GM18868 (cell line): ENCODE measurements at regions not wholly inside any gene's neighbourhood (a gene's known extent, or its start where the extent isn't known, plus 50 kb on each side); places are given as distances from the start of the nearest gene placed in this dataset.

Source experiments
- ATAC-seq: cut with Tn5 transposase; IDR thresholded peaks from one replicate; pipeline ENCODE4 v1.9.1; 2021; ENCODE audit warnings: mild to moderate bottlenecking, moderate library complexity; ENCODE audit not compliant: unreplicated experiment

DNA sequence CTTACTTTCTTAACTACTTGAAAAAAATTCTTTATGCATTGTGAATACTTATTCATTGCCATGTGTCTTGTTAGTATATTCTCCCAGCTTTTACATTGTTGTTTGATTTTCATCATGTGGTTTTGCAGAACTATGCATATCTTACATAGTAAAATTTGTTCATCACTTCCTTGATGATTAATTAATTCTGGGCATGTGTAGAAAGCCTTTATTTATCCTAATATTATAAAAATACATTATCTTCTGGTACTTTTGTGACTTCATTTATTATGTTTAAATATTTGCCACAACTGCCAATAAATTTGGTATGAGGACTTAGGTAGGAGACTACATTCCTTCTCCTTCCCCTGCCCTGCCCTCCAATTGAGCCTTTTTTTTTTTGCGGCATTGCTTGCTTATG is 166.0 kb upstream of the ZNF32 start:
- ATAC-seq = no peak

DNA sequence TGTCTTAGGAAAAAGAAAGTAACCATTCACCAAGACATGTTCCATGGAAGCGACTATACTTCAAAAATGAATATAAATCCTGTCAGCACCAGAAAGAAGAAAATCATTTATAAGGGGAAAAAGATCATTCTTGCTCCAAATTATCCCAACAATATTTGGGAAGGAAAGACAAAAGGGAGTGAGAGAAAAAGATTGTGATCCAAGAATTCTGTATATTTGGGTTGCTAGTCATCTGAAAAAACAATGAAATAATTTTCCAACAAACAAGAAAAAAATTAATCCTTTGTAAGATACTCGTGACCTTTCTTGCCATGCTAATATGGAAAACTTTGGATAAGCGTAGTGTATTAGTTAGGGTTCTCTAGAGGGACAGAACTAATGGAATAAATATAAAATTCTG is 163.2 kb upstream of the ZNF32 start:
- ATAC-seq = no peak

- ATAC-seq = no peak
Measured at GRCh38 chr10:43809211-43809930, 160.7 kb upstream of the ZNF32 start.

DNA sequence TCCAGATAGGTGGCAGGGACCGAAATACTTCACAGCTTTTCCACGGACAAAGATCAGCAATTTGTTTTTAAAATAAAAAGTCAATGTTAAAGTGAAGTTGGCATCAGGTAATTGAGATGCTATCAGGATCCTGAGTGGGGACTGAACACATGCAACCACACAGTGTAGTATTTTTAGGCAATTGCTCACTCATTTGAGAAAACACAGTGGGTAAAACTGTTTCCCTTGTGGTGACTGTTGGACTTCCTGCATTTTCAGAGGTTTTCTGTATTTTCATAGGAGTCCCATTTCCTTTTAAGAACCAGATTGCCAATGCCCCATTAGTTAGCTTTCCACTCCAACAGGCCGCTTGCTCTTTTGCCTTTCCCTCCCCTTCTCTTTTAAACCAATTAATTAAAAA is 159.5 kb upstream of the ZNF32 start:
- peak; percentile 80 for ATAC-seq

DNA sequence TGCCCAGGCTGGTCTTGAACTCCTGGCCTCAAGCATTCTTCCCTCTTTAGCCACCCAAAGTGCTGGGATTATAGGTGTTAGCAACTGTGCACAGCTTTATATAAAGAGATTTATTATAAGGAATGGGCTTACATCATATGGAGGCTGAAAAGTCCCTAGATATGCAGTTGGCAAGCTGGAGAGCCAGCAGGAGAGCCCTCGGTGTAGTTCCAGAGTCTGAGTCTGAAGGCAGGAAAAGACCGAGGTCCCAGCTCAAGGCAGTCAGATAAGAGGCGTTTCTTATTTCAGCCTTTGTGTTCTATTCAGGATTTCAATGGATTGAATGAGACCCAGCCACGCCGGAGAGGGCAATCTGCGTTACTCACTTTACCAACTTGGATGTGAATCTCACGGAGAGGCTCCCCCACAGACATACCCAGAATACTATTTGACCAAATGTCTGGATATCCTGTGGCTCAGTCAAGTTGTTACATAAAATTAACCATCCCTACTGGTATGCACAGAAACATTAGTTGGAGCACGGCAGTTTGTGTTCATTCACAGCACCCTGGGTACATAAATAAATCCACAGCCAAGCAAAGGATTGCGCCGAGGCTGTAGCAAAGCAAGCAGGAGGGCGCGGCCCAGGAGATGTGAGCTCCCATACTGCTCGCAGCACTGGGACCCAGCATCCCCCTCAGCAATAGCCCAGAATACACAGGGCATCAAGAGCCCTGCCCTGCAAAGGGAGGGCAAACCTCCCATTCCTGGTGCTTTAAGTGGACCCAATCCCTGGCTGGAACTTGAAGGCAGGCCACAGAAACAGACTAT is 158.4 kb upstream of the ZNF32 start:
- ATAC-seq = no peak

GRCh38 chr10:43803791-43804190 is 155.1 kb upstream of the ZNF32 start:
- no peak for ATAC-seq

GRCh38 chr10:43802988-43803696 is 154.5 kb upstream of the ZNF32 start:
- no peak for ATAC-seq

GRCh38 chr10:43801626-43802025 is 152.9 kb upstream of the ZNF32 start:
- ATAC-seq = no peak

DNA sequence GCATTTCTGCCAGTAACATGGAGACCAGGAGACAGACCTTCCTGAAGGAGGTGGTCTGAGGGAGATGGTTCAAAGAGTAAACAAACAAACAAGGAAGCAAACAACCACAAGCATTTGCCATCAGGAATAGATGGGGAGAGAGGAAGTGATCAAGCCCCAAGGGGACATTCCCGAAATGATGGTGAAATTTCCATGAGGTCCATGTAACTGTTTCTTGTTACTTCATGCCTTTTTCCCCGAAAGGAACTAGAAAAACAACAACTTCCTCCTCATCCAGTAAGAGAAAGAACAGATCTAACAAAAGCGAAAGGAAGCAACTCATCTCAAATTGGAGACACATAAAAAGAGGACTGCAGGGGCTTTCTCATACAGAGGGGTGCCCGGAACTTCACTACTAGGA is 152.5 kb upstream of the ZNF32 start:
- no peak for ATAC-seq

DNA sequence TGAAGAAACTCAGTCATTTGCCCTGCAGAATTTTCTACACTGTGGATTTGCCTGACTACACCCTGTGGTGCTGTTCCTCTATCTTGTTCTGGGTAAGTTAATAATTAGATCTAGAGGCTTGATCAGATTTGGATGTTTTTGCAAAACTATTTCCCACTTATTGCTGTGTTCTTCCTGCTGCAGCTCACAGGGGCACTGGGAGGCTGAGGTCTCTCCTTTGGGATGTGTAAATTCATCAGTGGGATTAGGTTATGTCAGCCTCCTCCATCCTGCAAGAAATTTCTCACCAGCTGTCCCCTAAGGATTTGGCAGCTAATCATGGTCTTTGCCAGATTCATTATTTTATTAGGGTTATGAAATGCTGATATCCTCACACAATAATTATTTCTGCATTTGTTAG is 148.1 kb upstream of the ZNF32 start:
- no peak for ATAC-seq

DNA sequence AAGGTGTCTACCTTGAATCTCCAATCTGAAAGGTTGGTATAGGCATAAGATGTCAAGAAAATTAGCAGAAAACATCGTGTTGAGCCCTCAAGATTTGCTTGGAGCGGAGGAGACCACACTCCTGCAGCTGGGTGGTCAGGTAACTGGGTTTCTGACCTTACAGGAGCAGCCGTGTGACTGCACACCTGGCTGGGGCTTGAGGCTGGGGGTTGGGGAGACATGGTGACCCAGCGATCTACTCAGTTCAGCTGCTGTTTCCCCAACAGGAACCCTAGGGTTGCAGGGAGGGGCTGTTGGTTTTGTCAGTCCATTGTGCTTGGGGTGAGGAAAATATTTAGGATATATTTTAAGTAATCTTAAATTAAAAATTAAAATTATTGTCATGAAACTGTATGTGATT is 147.0 kb upstream of the ZNF32 start:
- no peak for ATAC-seq

- ATAC-seq = no peak
Measured at GRCh38 chr10:43795093-43795492, 146.4 kb upstream of the ZNF32 start.

DNA sequence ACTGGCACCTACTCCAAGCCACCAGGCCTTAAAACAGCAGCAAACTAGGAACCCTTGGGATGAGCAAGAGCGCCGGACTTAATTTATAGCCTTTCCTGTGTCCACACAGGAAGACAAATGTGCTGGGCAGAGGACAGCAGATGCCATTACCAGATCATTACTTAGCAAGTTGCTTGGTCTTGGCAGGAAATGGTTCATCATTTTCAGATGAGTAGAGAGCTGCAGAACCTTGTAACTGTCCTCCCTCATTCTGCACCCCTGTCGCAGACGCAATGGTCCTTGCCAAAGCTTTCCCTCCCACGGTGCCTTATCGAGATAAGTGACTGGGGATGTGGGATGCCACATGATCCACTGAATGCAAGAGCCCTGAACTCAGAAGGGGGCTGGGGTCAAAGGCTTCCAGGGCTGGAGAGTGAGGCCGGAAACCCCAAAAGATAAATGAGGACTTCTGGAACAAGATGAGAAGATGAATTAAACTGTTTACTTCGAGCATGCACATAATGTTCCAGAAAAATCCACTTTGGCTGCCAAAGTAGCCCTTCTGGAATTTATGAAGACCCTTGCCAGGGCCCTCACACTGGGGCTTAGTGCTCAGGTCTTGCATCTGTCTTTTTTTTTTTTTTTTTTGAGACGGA is 145.6 kb upstream of the ZNF32 start:
- ATAC-seq = no peak

GRCh38 chr10:43793704-43794103 is 145.0 kb upstream of the ZNF32 start:
- ATAC-seq = no peak

DNA sequence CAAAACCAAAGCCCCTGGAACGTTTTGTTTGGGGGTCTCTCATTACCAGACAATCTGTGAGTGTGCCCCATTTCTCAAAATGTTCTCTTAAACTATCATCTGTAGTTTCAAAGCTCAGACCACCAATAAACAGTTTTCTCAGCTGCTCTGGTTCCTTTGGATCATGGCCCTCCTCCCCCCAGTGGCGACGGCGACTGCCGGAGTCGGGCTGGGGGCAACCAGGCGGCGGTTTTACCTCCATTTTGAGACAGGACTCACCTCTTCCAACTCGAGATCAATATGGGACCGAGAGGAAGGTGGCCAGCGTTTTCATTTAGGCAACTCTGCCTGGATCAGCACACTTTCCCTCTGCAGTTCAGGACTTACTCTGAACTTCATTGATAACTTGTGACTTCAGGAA is 141.5 kb upstream of the ZNF32 start:
- ATAC-seq = no peak

GRCh38 chr10:43785252-43785651 is 136.6 kb upstream of the ZNF32 start:
- ATAC-seq = no peak

- ATAC-seq = no peak
Measured at GRCh38 chr10:43782814-43783213, 134.1 kb upstream of the ZNF32 start.

DNA sequence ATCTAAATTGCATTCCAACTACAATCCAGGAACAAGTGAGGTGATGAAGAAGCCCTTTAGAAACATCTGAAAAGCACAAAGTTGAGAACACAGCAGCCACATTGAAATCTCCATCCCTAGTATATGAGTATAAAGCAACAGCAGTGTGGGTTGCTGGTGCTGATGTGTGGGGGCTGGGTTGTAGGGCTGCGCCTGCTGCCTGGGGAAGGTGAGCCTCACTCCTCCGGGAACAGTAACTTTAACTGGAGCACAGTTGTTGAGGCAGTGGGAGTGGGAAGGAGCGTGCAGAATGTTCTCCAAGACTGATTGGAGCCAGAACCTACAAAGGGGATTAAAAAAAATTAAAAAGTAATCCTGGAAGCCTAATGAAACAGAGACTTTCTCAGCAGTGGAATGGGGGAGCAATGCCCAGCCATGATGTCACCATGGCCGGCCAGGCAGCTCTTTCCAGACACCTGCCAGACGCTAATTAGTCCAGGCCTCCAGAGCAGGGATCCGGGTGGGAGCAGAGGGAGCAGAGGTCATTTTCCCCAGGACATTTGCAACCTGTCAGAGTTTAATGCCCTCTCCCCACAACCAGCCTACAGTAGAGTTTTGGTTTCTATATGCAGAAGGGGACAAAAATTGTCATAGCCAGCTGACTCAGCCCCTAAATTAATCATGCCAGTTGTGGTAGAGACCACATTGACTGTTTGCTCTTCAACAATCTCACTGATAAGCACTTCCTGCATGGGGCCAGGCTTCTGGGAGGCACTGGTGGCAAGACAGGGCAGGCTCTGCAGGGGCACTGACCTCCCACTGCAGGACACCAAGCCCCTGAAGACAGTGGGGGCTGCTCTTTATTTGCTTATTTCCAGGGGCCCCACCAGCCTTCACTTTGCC is 133.0 kb upstream of the ZNF32 start:
- peak; percentile 94 for ATAC-seq

- no peak for ATAC-seq
Measured at GRCh38 chr10:43778571-43778970, 129.9 kb upstream of the ZNF32 start.

DNA sequence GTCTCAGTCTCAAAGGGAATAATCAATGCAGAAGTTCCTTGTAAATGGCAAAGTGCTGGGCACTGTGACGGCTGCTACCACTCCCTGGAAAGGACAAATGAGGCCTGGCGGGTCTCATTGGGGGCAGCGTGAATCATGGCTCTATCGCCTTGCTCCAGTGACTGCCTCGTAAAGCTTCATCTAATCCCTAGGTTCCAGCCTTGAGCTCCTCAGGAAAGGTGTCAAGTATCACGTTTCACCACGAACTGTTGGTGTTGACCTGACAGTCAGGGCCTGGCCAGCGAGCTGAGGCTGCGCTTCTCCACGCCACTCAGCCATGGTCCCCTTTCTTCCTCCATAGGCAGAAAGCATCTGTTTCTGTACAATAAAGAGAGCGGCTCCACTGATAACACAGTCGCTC is 126.7 kb upstream of the ZNF32 start:
- ATAC-seq = no peak
